HG03039 (cell line): ENCODE measurements at regions not wholly inside any gene's neighbourhood (a gene's known extent, or its start where the extent isn't known, plus 50 kb on each side); places are given as distances from the start of the nearest gene placed in this dataset.

Source experiments
- ATAC-seq: cut with Tn5 transposase; IDR thresholded peaks from one replicate; pipeline ENCODE4 v1.9.1; 2021; ENCODE audit warnings: mild to moderate bottlenecking, moderate library complexity; ENCODE audit not compliant: unreplicated experiment

GRCh38 chr2:166568409-166568808, 74.4 kb upstream of the SCN7A start:
- ATAC-seq: no peak

- no peak for ATAC-seq
Measured at GRCh38 chr2:166565501-166565900, 71.5 kb upstream of the SCN7A start.

GRCh38 chr2:166563894-166564293, 69.8 kb upstream of the SCN7A start:
- ATAC-seq: no peak

- no peak for ATAC-seq
Measured at GRCh38 chr2:166560022-166560421, 66.0 kb upstream of the SCN7A start.

DNA sequence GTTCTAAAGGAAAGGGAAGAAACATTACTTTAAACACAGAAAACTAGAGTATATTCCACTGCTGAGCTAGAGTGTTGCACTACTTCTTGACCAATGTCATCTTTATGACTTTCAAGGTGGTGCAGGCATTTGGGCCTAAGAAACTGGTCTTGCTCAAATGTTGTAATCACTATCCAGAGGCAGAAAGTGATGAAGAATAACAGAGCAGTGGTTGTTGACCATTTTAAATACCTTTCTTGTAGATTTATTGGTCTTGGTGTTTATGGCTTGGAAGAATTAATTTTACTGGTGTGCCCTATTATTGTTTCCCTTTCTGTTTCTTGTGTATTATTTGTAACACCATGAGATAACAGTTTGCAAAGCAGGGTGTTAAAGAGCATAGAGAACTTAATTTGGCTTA, 56.9 kb upstream of the SCN7A start:
- no peak for ATAC-seq

- no peak for ATAC-seq
Measured at GRCh38 chr2:166545473-166545872, 51.4 kb upstream of the SCN7A start.
